ENCODE measurements at regions not wholly inside any gene's neighbourhood (a gene's known extent, or its start where the extent isn't known, plus 50 kb on each side); places are given as distances from the start of the nearest gene placed in this dataset.

DNA sequence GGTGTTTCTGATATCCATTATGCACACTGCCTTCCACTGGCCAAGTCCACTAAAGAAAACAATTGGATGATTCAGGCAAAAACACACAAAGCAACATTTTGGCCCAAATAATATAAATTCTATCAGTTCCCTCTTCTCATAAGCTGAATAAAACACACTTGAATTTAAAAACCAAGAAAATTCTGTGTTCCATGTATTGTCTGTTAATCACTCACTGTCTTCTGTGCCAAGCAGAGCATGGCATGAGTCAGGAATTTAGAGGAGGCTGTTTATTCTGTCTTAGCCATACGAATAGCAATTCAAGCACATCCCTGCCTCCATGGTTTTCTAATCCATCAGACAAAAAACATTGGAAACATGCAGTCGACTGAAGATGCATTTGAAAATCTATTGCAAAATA, 215.6 kb upstream of the UMPS start:
- DNase-seq, result no peak

DNA sequence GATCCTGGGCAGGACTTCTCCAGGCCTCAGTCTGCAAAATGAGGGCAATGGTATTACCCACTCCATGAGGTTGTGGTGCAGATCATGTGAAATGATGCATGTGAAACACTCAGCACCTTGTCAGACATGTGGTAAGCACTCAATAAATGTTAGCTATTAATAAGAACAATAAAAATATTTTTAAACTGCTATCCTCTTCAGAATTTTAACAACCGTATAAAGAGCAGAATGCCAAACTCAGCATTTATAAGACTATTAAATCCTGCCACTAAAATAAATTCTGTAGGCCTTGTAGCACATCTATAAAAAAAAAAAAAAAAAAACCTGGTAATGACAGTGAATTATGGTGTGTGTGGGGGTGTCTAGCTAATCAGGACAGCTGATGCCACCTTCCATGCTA, 213.9 kb upstream of the UMPS start:
- DNase-seq, result no peak

DNA sequence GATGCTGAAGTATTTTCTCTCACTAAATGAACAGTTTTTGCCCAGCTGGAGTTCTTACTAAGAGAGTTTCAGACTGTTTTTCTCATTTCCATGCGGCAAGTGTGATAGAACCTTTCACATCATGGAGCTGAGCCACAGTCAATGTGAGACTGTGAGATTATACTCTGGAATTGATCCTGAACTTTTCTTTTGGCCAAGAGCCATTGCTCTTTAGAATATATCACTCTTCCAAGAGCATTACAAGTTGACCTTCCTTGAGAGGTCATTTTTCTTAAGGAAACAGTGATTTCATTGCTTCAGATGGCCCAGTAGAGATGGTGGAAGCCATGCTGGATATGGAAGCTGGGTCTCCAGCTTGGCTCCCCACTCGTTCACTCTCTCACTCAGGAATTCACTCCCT, 212.9 kb upstream of the UMPS start:
- DNase-seq, result no peak

DNA sequence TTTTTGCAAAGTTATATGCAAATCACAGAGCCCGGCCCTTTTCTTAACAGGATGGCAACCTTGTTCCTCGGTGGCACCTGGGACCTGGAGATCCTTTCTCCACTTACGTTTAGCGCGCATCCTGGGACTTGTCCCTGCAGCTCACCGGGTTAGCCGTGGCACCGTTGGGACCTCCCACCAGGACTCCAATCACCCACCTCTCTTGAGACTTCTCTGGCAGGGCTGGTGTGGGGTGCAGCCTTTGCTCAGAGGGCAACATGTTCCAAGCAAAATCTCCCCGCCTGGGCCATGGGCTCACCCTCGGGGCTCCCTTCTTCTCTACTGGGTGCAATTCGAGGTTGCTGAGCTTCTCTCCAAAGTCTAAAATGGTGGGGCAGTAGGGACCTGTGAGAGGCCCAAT, 211.9 kb upstream of the UMPS start:
- no peak for DNase-seq

DNA sequence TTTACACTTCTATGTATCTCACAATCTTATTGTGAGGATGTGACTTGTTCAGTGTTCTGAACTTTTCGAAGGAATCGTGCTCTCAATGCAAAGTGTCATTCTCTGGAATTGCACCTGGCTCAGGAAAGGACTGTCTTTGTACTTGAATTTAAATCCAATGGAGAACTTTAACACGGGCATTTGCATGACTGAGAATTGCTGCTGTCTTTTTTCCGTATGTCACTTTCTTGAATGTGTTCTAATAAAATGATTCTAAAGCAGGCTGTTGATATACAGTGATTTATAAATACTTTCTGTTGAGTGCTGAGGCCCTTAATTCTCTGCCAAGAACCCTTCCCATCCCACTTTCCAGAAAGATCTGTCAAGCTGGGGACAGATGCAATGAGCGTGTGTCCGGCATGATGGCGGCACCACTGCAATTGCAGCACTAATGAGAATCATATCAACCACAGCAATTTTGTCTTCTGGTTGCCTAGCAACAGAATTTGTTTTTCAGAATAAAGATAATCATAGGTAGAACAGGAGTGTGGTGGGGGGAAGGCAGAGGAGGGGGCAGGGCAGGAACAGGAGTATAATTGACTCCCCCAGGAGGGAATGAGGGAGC, 210.6 kb upstream of the UMPS start:
- no peak for DNase-seq

DNA sequence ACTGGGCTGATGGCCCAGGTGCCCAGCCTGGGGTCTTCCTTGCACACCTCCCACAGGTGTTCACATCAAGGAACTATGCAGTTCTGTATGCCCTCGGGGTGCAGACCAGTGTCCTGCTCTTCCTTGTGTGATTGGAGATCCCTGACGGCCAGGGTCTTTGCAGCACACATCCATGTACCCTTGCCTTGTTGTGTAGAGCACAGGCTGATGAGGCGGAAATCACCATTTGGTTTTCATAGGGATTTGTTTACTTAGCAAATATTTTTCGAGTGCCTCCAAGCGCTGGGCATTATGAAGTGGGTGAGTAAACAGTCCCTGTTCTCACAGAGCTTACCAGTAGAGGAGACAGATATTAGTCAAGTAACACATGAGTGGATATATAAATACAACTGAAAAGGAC, 209.3 kb upstream of the UMPS start:
- DNase-seq, result no peak

DNA sequence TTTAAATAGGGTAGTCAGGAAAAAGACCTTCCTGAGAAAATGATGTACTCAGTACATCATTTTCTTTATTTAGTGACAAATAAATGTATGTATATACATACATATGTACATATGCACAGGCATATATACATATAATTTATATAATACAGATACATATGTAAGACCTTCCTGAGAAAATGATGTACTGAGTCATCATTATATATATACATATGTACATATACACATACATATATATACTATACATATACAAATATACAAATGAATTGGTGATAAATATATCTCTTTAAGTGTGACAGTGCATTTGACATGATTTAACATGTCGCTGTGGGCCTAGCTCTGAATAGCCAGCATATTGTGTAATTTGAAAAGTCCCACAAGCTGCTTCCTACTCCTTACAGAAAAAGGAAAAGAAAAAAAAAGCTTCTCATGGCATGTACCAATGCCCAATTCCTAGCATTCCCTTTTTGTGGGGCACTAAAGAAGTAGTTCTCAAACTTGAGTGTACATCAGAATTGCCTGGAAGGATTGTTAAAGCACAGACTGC, 208.1 kb upstream of the UMPS start:
- no peak for DNase-seq

DNA sequence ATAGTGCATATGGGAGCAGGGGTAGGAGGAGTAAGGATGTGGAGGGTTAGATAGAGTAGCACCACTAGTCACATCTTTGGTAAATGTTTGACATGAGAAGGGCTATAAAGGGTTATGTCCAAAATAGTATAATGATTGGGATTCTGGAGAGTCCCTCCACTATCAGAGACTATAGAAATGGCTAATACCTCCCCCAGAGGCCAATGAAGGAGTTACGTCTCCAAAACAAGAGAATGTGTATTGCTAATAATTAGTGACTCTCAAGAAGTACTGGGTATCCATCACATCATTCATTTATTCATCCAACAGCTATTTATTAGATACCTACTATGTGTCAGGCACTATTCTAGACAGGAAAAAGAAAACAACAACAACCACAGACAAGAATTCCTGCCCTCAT, 203.7 kb upstream of the UMPS start:
- no peak for DNase-seq

DNA sequence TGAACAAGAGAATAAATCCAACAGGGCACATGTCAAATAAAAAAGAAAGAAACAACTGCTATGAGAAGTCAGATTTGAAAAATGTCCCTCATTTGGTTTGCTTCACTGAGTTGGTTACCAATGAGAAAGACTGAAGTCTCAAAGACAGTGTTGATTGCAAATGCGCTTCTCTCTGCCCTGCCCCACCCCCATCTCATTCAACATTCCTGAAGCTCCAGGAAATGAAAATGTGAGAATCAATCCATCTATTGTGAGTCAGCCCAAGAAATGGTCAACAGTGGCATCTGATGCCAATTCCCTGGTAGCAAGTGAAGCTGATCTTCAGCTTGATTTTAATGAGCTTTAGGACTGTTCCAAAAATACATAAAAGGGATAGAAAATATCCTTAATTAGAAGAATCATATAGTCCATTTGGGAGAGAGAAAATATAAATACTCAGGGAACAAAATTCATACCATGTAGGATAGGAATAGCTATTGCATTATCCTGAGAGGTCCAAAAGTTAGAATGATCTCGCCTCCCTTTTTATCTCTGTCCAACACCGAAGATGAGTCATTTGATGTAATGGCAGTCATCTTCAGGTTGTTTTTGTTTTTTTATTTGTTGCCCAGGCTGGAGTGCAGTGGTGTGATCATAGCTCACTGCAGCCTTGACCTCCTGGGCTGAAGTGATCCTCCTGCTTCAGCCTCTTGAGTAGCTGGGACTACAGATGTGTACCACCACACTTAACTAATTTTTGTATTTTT, 200.3 kb upstream of the UMPS start:
- no peak for DNase-seq

DNA sequence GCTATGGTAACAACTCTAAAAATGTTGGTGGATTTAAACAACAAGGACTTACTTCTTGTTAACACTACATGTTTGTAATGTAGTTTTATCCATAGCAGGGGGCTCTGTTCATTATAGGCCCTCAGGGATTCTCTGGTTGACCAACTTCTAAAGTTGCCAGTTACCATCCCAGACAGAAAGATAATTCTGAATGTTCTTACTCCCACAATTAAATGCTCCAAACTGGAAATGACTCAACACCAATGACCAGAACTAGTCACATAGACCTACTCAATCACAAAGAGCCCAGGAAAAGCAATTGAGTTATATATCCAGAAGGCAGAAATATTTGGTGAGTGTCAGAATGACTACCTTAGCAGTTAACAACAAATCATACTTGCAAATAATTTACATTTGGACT, 199.3 kb upstream of the UMPS start:
- no peak for DNase-seq

DNA sequence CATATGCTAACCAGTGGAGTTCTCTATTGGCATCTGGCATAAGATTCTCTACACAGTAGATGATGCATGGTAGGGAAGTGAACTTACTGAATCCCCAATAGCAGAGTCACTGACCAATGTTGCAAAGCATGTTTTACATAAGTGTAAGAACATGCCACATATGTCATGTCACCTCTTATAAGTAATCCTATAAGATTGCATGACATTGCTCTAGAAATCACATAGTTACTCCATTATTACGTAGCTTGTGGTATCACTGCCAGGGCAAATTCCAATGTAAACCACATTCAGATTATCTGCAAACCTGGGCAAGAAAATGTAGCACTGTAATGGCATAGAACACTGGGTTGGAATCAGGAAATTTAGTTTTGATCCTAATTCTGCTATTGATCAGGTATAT, 198.2 kb upstream of the UMPS start:
- no peak for DNase-seq

DNA sequence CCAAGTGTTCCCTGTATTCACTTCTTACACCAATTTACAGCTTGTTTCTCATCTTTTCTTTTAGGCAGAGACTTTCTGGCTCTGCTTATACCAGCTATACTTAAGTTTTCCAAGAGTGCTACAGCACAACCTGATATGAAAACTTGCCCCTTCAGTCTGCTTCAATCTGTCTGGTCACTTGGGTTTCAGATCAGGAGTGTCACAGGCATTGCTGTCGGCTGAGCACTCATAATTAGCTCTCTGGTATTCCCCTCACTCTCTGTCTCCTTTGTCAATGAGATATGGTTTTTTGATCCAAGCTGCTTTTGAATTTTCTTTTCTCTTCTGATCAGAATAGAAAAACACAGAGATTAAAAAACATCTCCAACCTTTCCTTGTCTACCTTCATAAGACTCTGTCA, 194.9 kb upstream of the UMPS start:
- no peak for DNase-seq

DNA sequence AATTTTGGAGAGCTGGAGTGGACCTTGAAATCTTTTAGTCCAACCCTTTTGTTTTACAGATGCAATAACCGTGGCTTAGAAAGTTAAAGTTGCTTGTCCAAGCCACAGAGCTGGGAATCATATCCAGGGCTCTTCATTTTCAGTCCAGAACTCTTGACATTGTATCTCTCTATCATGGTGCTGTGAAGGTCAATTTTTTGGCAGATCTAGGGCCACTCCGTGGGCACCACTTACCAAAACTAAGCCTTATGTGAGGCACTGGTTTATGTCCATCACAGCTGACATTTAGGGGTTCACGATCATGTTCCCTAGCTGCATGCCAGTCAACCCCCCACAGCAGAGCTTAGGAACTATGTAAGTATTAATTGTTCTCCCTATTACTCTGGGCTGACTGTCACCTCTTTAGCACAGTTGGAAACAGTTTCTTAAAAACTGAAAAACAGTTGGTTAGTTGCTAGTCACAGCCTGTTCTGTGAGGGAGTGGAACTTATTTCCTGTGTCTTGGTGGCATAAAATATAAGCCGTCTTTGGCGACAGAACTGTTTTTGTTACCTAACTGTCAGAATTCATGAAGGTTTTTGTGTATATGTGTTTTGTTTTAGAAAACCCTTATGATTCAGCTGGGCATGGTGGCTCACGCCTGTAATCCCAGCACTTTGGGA, 189.6 kb upstream of the UMPS start:
- no peak for DNase-seq

DNA sequence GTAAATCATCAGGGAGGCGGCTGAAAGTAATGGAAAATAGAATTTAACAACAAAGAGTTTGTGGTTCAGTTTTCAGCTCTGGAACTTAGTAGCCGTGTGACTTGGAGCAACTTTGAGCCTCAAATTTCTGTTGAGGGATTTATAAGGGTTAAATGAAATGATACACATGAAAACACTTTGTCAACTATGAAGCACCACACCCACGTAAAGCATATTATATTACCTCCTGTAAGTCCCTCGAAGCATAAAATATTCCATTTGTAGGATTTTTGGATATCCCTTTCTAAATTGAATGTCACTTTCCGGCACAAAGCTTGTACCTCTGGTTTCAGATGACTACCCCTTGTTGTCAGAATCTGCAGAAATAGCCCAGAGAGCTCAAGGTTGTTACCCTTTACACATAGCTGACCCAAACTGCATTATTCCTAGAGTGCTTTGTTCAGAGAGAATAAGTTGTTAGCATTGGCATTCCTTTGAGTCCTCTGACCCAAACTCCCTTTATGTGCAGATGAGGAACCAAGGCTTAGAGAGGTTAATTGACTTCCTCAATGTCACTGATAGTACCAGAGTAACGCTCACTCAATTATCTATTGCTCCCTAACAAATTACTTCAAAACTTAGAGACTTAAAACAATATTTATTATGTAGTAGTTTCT, 187.9 kb upstream of the UMPS start:
- no peak for DNase-seq

DNA sequence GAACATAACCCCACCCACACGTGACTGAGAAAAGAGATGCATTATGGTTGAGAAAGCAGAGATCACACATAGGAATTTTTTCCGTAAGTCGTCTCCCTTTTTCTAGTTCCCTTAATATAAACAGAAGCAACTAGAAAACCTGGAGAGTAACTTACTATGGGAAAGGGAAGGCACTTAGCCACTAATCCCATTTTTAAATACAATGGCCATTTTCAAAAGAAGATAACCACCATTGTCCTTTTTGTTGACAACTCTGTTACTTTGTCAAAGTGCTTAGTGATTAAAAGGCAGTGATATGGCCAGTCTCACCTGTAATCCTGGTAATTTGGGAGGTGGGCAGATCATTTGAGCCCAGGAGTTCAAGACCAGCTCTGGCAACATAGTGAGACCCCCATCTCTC, 184.4 kb upstream of the UMPS start:
- no peak for DNase-seq

DNA sequence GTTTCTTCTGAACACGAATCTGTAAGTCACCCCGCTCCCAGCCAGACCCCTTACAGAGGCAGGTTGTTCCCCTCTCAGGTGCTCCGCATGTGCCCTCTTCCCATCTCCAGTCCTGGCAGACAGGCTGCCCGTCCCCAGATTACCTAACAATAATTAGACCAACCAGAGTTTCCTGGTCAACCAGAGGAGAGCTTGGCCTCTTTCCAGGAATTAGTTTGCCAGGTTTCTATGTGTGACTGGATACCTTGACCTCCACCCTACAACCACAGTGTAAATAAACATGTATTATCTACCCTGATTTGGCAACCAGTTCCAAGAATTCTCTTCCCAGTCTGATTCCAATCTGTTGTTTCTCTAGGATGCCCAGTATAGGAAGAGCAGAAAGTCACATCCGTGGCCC, 178.0 kb upstream of the UMPS start:
- no peak for DNase-seq

DNA sequence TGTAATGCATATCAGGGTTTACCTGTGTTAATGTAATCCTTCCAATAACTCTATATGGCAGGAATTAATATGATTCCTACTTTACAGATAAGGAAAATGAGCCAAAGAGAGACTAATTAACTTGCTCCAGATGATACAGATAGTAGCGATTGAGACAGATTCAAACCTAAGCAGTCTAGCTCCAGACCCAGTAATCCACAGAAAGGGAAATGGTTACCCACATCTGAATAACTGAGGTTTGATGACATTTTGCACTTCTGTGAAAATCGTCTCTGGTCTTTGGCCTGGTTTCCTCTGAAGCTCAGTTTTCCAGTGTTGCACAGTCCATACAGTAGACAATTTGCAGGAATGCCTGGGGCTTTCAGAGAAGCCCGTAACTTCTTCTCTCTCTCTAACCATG, 177.1 kb upstream of the UMPS start:
- DNase-seq, result no peak

DNA sequence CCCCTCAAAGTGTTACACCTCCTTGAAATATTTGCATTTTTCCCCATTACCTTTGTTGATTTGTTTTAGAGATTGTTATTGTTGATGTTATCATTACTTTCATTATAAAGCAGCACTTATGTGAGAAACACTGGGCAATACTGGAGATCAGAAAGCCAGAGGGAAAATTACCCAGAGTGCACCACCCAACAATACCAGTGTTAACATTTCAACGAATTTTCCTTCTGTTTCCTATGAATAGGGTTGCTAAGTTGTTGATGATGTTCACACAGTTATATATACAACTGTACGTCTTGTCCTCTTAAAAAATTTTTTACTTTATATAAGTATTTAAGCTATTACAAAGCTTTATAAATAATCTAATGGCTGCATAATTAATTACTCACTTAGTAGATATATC, 173.6 kb upstream of the UMPS start:
- no peak for DNase-seq

DNA sequence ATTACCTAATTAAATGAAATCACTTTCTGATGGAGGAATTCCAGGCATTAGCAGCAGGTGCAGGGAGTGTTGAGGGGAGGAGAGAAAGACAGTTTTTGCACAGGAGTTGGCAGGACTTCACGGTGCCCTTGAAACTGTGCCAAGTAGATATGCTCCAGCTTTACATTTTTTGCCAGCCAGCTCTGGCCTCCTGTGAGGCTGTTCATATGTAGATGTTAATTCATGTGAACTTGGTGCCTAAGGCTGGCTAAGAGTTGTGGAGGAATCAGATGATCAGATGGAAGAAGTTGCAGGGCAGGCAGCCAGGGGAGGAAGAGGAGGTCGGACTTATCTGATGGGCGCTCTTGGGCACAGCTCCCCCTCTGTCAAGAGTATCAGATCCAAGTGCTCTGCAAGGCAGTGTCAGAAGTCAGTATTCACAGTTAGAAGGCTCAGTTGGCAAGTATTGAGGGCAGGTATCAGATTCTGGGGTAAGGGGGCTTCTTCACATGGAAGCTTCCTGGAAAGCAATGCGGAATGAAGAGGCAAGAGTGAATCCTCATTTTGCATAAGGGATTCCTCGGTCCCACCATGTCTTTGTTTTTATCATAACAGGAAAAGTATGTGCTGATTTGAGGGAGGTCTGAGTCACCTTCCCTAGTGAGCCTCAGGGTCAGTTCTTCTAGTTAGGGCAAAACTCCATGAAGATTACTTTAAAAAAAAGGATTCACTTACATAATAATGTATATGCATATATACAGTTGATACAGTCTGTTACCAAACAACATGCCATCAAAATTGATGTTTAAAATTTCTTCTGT, 172.6 kb upstream of the UMPS start:
- DNase-seq, result no peak

DNA sequence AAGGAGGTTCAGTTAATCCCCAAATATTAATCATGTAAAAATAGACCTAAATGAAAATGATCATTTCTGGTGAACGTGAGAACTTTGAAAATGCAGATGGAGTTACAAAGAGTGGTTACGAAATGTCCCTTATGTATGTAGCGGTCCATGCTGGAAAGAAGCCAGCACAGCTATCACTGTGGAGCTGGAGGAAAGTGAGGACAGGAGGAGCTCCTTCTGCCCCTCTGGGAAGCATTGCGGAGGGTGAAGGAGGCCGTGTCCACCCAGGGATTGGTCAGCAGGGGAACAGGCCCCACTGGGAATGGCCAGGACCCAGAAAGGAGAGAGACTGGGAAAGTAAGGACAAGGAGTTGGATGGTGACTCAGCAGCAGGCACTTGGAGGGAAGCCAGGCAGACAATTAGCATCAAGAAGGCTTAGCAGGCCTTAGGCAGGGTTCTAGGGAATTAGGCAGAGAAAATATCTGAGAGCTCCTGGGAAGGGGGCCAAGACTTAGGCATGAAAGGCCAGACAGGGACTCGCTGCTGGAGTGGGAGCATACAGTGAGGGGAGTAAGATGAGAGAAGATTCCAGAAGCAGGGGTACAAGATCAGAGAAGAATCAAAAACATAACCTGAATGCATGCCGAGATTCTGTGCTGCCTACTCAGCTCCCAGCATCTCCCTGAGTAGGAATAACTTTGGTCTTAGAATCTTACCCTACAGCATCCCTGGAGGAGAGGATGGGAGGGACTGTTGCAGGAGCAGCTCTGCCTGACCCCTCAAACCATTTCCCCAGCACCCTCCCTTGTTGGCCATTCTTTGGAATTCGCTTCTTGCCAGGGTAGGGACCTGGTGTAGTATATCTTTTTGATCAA, 171.0 kb upstream of the UMPS start:
- DNase-seq, result no peak

DNA sequence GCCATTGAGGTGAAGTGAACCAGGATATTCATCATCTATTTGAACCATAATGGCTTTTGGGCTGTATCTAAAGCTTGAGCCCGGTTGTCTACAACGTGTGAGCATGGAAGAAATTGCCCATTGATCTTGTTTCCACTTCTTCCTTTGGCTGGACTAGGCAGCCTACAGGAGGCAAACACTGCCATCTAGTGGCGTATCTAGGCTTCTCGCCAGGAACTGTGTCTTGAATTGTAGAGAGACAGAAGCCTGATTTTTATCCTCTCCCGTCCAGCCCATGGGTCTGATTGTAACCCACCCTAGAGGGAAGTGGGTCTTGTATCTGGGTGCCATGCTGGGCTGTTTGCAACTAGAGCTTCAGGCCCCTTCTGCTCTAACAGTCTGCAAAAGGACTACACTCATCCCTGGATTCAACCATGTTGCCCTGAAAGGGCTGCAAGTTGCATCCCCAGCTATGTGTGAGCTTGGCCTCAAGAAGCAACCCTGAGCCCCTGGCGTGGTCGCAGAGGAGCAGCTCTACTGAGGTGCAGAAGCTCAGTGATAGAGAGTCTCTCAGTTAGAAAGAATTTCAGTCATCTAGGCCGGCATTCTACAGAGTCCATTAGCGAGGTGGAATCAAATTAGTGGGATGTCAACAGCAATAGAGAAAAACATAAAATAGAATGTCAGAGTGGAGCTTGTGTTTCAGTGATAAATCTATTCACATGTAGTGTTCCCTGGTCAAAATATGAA, 170.2 kb upstream of the UMPS start:
- DNase-seq, result peak; percentile 60

All from CD4-positive, alpha-beta T cell treated with Interleukin-17A for 4 hours (primary cell).